DOHH2 (cell line): ENCODE measurements at regions not wholly inside any gene's neighbourhood (a gene's known extent, or its start where the extent isn't known, plus 50 kb on each side); places are given as distances from the start of the nearest gene placed in this dataset.

Experiments
- EZH2phosphoT487 ChIP-seq: fragments of 200-600 bp; sonication (generic); IDR thresholded peaks from 2 replicates; pipeline ENCODE4 v1.6.1; 2017; ENCODE audit warnings: borderline replicate concordance, mild to moderate bottlenecking, antibody characterized with exemption, low read length, moderate library complexity, mixed read lengths
- TF ChIP-seq, protein P1 (sequence below): fragments of 200-600 bp; sonication (generic); IDR thresholded peaks from one replicate; pipeline ENCODE4 v1.5.1; 2014; ENCODE audit warnings: antibody characterized with exemption, mild to moderate bottlenecking, low read depth, low read length; ENCODE audit not compliant: poor library complexity, severe bottlenecking

GRCh38 chr5:40134883-40135520 is 544.7 kb upstream of the PTGER4 start:
- TF ChIP-seq, protein P1, sequence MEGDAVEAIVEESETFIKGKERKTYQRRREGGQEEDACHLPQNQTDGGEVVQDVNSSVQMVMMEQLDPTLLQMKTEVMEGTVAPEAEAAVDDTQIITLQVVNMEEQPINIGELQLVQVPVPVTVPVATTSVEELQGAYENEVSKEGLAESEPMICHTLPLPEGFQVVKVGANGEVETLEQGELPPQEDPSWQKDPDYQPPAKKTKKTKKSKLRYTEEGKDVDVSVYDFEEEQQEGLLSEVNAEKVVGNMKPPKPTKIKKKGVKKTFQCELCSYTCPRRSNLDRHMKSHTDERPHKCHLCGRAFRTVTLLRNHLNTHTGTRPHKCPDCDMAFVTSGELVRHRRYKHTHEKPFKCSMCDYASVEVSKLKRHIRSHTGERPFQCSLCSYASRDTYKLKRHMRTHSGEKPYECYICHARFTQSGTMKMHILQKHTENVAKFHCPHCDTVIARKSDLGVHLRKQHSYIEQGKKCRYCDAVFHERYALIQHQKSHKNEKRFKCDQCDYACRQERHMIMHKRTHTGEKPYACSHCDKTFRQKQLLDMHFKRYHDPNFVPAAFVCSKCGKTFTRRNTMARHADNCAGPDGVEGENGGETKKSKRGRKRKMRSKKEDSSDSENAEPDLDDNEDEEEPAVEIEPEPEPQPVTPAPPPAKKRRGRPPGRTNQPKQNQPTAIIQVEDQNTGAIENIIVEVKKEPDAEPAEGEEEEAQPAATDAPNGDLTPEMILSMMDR = no peak
- TF ChIP-seq EZH2phosphoT487 = no peak
